Osteoblast (primary cell): ENCODE measurements at regions not wholly inside any gene's neighbourhood (a gene's known extent, or its start where the extent isn't known, plus 50 kb on each side); places are given as distances from the start of the nearest gene placed in this dataset.

ENCODE experiments used
- DNase-seq: peaks from one replicate; pipeline ENCODE4 v3.0.0; 2011; ENCODE audit warnings: low spot score, mixed read lengths; ENCODE audit not compliant: insufficient read length; ENCODE audit errors: missing footprints
- H2AFZ ChIP-seq: 2 replicates; pipeline ENCODE4 v1.6.0; 2011; ENCODE audit warnings: mild to moderate bottlenecking, low read length
- H3K27ac ChIP-seq: 2 replicates; pipeline ENCODE4 v1.5.1; 2011; ENCODE audit warnings: mild to moderate bottlenecking, low read depth, low read length, moderate library complexity
- H3K27me3 ChIP-seq: 2 replicates; pipeline ENCODE4 v1.6.0; 2012; ENCODE audit warnings: mild to moderate bottlenecking, control low read depth, inconsistent platforms, low read length, moderate library complexity; ENCODE audit not compliant: insufficient read depth
- H3K36me3 ChIP-seq: 2 replicates; pipeline ENCODE4 v1.5.1; 2011; ENCODE audit warnings: mild to moderate bottlenecking, low read length, control low read depth, moderate library complexity; ENCODE audit not compliant: insufficient read depth
- H3K4me1 ChIP-seq: 2 replicates; pipeline ENCODE4 v1.5.1; 2011; ENCODE audit warnings: mild to moderate bottlenecking, low read length, control low read depth, moderate library complexity; ENCODE audit not compliant: insufficient read depth
- H3K4me2 ChIP-seq: 2 replicates; pipeline ENCODE4 v1.6.0; 2011; ENCODE audit warnings: mild to moderate bottlenecking, low read length; ENCODE audit not compliant: insufficient read depth
- H3K4me3 ChIP-seq: fragments of 200-600 bp; sonication (generic); 3 replicates; pipeline ENCODE4 v1.5.1; 2012; ENCODE audit warnings: mild to moderate bottlenecking, low read length, inconsistent platforms; ENCODE audit not compliant: insufficient read depth
- H3K79me2 ChIP-seq: 2 replicates; pipeline ENCODE4 v1.6.0; 2012; ENCODE audit warnings: mild to moderate bottlenecking, low read length, control low read depth, inconsistent platforms; ENCODE audit not compliant: insufficient read depth
- H3K9me3 ChIP-seq: 2 replicates; pipeline ENCODE4 v1.5.1; 2011; ENCODE audit warnings: low read depth, low read length, control low read depth
- H4K20me1 ChIP-seq: 2 replicates; pipeline ENCODE4 v1.6.0; 2012; ENCODE audit warnings: mild to moderate bottlenecking, low read length, control low read depth; ENCODE audit not compliant: insufficient read depth
- CTCF ChIP-seq: IDR thresholded peaks from 2 replicates; pipeline ENCODE4 v1.5.1; 2011; ENCODE audit warnings: mild to moderate bottlenecking, low read depth, low read length, moderate library complexity; ENCODE audit errors: extremely low read depth

- no peak overlapping the region for H3K4me3 ChIP-seq
- no peak for TF ChIP-seq CTCF
- H2AFZ ChIP-seq, result no peak overlapping the region
- H3K36me3 ChIP-seq, result no peaks in the 10 kb centered on the region
- H3K27ac ChIP-seq, result no peak overlapping the region
- H3K79me2 ChIP-seq, result no peaks in the 10 kb centered on the region
- H4K20me1 ChIP-seq, result no peaks in the 10 kb centered on the region
- no peak overlapping the region for H3K4me2 ChIP-seq
- H3K9me3 ChIP-seq, result no peaks in the 10 kb centered on the region
- no peak for DNase-seq
- no peaks in the 10 kb centered on the region for H3K27me3 ChIP-seq
- no peaks in the 10 kb centered on the region for H3K4me1 ChIP-seq
These were observed 135.3 kb downstream of the UTP18 start for GRCh38 chr17:51395621-51396020.

- Histone ChIP-seq H3K27ac (no peak overlapping the region), H3K4me3 (no peak overlapping the region), H3K36me3 (no peaks in the 10 kb centered on the region), H3K4me1 (no peaks in the 10 kb centered on the region), H3K9me3 (no peaks in the 10 kb centered on the region), H3K27me3 (no peaks in the 10 kb centered on the region), H3K4me2 (no peak overlapping the region), H2AFZ (no peak overlapping the region), H4K20me1 (no peaks in the 10 kb centered on the region), H3K79me2 (no peaks in the 10 kb centered on the region)
- no peak for DNase-seq
- no peak for TF ChIP-seq CTCF
These were observed 137.2 kb downstream of the UTP18 start for GRCh38 chr17:51397361-51398127.

GRCh38 chr17:51398128-51398525 lies 137.8 kb downstream of the UTP18 start:
- no peak overlapping the region for H3K4me3 ChIP-seq
- H3K4me2 ChIP-seq, result no peak overlapping the region
- H3K27me3 ChIP-seq, result no peaks in the 10 kb centered on the region

More at GRCh38 chr17:51398128-51398525, 137.8 kb downstream of the UTP18 start:
- no peak for DNase-seq
- Histone ChIP-seq H2AFZ (no peak overlapping the region), H3K4me1 (no peaks in the 10 kb centered on the region), H3K9me3 (no peaks in the 10 kb centered on the region), H3K27ac (no peak overlapping the region), H3K79me2 (no peaks in the 10 kb centered on the region), H4K20me1 (no peaks in the 10 kb centered on the region), H3K36me3 (no peaks in the 10 kb centered on the region)
- TF ChIP-seq CTCF, result no peak
